NCI-H1048 (cell line): ENCODE measurements at regions not wholly inside any gene's neighbourhood (a gene's known extent, or its start where the extent isn't known, plus 50 kb on each side); places are given as distances from the start of the nearest gene placed in this dataset.

ENCODE experiments used
- DNase-seq: peaks from one replicate; lab custom pipeline; 2025; lab: John Stamatoyannopoulos, UW

- no peak for DNase-seq
Observed at GRCh38 chr7:46811529-46811928, 770.4 kb downstream of the TNS3 start.

GRCh38 chr7:46810986-46811385, 770.9 kb downstream of the TNS3 start:
- no peak for DNase-seq

DNA sequence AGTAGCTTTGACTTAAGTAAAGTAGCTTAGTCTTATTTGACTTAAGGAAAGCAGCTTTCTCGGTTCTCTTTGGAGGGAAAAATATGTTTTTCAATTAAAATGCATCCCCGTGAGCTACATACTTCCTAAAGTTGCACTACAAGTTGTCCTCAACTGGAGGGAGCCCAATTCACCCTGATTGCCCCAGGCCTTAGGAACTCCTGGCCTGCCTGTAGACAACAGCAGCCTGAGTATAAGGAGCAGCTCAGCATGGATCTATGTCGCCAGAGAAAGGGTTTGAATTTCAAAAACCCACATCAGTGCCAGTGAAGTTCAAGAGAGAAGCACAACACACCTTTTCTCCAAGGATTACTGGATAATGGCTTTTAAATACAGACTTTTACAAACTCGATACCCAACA, 772.0 kb downstream of the TNS3 start:
- no peak for DNase-seq

DNA sequence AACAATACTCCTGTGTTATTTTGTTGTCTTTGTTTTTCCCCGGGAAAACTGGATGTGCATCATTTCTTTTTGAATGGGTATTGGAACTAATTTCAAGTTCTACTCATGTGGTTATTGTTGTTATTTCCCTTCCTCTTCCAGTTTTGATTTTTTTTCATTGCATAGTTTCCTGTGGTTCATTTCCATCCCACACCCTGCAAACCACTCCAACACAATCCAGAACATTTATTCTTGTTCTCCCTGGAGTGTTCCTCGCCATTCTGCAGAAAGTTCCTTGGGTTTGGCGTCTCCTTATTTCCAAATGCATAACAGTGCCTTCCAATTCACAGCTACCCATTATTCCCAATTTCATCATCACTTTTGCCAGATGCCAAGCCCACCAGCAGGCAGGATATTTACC, 775.1 kb downstream of the TNS3 start:
- DNase-seq, result no peak

DNA sequence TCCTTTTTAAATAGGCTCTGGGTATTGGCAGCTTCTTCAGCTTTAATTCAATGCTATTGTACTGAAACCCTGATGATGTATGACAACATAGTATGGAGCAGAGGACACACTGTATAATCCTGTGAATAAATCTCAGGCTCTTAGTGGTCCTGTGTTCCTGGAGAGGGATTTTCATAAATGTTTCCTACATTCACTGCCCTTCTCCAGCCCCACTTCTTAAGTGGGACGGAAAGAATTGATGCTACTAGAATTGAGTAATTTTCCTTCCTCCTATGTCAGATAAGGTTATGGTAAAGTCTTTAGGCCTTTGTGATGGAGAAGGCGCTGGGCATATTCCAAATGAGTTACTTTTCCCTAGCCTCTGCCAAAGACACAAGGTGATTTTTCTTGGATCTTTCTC, 779.4 kb downstream of the TNS3 start:
- DNase-seq, result no peak

DNA sequence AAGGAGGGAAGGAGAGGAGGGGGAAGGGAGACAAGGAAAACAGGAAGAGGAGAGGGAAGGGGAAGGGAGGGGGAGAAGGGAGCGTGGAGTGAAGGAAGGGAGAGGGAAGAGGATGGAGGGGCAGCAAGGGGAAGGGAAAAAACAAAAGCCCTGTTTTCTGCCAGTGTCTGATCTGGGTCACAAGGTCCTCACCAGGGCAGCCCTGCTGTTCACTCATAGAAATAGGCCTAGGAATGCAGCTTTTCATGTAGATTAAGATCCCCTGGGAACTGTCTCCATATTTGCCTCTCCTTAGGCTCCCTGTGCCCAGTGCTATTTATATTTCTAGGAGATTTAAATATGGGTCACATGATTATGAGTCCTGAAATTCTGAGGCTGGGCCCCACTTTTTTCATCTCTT, 790.7 kb downstream of the TNS3 start:
- DNase-seq, result no peak

DNA sequence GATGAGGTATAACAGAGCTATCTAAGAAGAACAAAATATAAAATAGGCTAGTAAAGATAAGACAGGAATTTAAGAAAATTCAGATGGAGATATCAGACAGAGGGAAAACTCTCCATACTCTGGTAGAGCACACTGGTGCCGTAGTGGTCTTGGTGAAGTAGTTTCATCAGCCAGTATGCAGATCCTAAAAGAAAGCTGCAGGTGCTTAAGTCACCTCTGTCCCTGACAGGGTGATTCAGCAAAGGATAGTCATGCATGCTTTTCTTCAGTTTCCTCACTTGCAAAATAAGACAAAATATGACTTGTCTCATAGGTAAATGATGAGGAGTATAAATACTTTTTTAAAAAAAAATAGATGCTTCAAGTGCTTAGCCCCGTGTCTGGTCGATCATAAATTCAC, 794.9 kb downstream of the TNS3 start:
- no peak for DNase-seq

DNA sequence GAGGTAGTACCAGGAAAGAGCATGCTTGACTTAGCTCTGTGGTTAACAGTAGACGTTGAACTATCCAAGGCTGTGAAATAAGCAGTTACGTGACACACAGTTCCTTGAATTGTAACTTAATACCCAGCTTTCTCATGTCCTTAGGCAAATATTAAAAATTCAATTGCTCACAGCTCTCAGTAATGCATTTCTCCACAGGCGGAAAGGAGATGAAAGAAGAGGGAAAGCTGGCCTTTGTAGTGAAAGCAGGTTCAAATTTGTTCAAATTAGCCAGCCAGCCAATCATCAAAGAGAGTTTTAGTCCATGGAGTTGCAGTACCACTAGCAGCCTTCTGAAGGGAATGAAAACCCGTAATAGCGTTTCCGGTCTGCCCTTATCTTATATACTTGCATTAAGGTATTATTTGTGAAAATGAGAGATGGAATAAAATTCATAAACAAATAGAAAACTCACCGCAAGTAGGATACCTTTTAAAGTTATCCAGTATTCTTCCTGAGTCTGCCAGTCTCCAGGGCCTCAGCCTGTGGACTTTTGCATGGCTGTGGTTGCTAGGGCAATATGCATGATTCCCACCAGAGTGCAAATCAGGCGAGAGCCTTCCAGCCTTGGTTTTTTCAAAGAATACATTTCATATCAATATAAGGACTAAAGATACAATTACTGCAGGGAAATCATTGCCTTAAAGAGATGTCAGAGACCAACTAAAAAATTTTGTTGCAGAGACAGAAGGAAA, 795.5 kb downstream of the TNS3 start:
- no peak for DNase-seq

DNA sequence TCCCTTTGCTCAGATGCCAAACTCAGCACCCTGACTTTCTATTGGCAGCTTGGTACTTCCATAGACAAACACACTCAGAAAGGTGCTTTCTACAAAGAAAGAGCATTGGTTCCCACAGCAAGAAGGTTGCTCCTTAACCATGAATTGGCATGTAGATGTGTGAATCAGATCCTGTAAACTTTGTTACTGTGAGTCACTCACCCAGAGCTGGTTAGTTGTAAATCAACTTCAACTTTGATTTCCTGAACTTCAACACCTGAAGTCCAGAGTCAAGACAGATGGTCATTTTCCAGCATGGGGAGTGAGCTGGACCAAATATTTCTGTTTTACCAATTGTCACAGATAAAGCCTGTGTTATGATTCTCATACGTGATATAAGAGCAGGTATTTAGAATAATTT, 797.2 kb downstream of the TNS3 start:
- no peak for DNase-seq

GRCh38 chr7:46781901-46782439, 799.9 kb downstream of the TNS3 start:
- DNase-seq, result no peak

GRCh38 chr7:46776790-46777189, 805.1 kb downstream of the TNS3 start:
- no peak for DNase-seq

DNA sequence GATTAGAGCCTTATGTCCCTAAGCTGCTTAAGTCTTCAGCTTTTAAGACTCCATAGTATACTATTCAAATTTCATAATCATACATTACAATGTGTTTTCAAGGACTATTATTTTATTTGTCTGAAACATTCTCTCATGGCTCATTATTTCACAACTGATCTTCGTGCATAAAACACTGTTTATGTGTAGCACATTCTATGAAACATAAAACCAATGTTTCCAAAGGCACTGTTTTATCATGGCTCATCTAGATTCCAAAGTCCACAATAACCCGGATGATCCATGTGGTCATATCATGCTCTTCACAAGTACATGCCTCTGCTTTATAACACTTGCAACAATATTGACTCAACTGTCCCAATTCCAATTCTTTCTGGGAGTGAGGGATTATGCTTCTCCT, 806.1 kb downstream of the TNS3 start:
- no peak for DNase-seq

GRCh38 chr7:46775020-46775419, 806.9 kb downstream of the TNS3 start:
- no peak for DNase-seq

DNA sequence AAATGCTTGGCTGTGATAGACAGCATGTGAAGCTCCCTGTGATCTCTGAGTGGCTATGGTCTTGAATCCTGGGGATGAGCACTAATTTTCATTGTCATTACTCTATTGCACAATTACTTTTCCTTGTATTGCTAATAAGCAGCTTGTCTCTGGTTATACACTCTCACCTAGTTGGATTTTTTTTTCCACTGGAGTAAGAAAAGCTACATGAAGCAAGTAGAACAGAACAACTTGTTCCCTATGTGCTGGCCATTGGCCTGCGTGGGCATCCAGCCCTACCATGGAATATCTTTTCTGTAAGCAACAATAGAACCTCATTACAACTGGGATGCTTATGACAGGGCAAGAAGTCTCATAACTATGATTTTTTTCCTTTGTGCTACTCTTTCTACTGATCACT, 807.4 kb downstream of the TNS3 start:
- no peak for DNase-seq

GRCh38 chr7:46772776-46773175, 809.1 kb downstream of the TNS3 start:
- no peak for DNase-seq

DNA sequence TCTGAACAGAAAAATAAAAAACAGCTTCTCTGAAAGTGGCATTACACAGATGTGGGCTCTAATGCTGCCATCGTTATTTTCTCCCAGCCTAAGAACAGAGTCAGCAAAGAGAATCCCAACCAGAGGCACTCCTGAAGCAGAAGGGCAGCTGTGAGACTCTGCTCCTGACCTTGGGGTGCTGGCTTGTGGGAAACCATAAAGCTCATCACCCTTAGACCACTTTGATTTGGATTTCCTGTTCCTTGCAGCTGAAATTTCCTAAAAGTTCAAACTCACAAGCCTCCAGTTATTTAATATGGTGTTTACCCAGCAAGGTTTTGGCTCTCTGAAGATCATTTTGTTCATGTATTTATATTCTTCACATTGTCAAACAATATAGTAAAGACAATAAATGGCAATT, 814.8 kb downstream of the TNS3 start:
- DNase-seq, result no peak

DNA sequence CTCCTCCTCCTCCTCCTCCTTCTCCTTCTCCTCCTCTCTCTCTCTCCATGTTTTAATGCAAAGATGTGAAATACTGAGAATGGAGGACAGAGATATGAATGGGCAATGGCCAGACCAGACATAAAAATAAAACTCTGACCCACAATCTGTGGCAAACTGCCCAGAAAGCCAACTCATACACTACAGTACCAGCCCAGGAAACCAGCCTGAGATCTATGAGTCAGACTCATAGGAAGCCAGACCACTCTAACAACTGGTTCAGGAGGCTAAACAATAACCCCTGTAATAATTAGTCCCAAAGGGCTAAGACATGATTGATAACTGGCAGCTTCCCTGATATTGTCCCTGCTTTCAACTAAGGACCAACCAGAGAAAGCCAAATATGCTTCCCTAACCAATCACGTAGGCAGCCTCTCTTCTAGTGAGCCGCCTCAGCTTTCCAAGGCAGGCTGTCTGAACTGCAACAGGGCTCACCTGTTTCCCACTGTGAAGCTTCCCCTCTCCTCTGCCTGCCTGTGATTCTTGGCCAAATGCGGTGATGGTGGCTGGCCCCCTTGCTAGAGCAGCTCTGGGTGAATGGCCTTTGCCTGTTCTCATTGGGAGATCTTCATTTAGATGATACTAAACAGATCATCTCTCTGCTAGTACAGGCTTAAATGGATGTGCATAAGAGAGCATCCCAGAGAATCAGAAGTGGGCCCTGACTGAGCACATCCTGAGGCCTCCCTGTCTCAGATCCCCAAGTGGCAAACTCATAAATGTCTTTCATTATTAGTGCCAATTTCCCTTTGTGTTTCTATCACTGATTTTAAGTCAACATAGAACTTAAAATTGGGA, 817.6 kb downstream of the TNS3 start:
- no peak for DNase-seq

- DNase-seq, result no peak
Observed at GRCh38 chr7:46763344-46763743, 818.6 kb downstream of the TNS3 start.

DNA sequence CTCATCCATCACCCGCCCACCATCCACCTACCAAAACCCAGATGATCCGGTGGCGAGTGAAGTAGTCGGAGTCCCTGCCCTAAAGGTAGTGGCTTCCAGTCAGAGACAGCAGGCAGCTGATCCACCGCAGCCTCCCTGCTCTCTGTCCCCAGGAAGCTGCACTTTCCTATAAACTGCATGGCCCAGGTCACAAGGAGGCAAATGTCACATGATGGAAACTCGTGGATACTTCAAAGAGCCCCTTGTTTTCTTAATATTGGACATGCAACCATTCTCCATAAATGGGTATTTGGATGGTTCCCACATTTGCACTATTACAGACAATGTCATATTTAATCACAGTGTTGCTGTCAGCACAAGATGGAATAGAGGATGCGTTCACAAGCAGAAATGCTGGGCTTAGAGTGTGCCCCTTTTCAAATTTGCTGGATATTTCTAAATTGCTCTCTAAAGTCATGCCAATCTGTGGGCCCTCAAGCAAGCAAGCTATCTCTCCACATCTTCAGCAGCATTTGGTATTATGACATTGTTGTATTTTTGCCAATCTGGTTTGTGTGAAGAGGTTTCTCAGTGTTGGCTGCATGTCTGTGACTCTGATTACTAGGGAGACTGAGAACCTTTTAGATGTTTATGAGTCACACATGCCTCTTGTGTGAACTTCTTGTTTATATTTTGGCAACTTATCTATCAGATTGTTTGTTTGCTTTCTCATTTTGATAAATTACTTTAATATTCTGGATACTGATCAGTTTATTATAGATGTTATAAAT, 822.0 kb downstream of the TNS3 start:
- DNase-seq, result no peak

- DNase-seq, result no peak
Observed at GRCh38 chr7:46756996-46757395, 824.9 kb downstream of the TNS3 start.

DNA sequence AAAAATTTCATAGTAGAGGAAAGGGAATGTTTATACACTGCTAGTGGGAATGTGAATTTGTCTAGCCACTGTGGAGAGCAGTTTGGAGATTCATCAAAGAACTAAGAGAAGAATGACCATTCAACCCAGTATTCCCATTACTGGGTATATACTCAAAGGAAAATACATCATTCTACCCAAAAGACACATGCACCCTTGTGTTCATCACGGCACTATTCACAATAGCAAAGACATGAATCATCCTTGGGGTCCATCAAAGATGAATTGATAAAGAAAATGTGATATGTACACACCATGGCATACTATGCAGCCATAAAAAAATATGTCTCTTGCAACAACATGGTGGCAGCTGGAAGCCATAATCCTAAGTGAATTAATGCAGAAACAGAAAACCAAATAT, 825.7 kb downstream of the TNS3 start:
- no peak for DNase-seq
